ENCODE measurements at regions not wholly inside any gene's neighbourhood (a gene's known extent, or its start where the extent isn't known, plus 50 kb on each side); places are given as distances from the start of the nearest gene placed in this dataset.

- TF ChIP-seq CTCF (CRISPR knock-in tag; IDR thresholded peaks at IDR 0.05) (no peak), TBX3 (IDR thresholded peaks at IDR 0.05; ENCODE audit: borderline replicate concordance) (no peak), FOXM1 (CRISPR knock-in tag; IDR thresholded peaks at IDR 0.05) (no peak), SP4 (CRISPR knock-in tag; IDR thresholded peaks at IDR 0.05) (no peak)
These were observed 391.0 kb upstream of the EEF2KMT start for GRCh38 chr16:5488581-5488980.

Data from HepG2 (cell line).